ENCODE measurements at regions not wholly inside any gene's neighbourhood (a gene's known extent, or its start where the extent isn't known, plus 50 kb on each side); places are given as distances from the start of the nearest gene placed in this dataset.

GRCh38 chr7:50860598-50860997 lies 77.9 kb upstream of the GRB10 start:
- TF ChIP-seq CTCF (IDR thresholded peaks at IDR 0.05; ENCODE audit: insufficient read depth, low read depth, low read length): no peak
- TF ChIP-seq EZH2 (IDR thresholded peaks at IDR 0.05; ENCODE audit: insufficient read depth, low read length): no peak

GRCh38 chr7:50860174-50860573 lies 77.5 kb upstream of the GRB10 start:
- no peak for TF ChIP-seq CTCF (IDR thresholded peaks at IDR 0.05; ENCODE audit: insufficient read depth, low read depth, low read length)
- peaks cover 6% of the 10 kb centered on the region for H3K9me3 Mint-ChIP-seq (ENCODE audit: unreplicated experiment)

More at GRCh38 chr7:50860598-50860997, 77.9 kb upstream of the GRB10 start:
- Histone ChIP-seq H3K4me1 (ENCODE audit: insufficient read depth, low read length) (no peaks in the 10 kb centered on the region), H3K27ac (ENCODE audit: low read depth, low read length) (no peak overlapping the region), H4K20me1 (ENCODE audit: insufficient read depth, low read length) (no peaks in the 10 kb centered on the region), H3K4me2 (ENCODE audit: low read length) (no peak overlapping the region), H3K79me2 (ENCODE audit: insufficient read depth, low read length) (no peaks in the 10 kb centered on the region), H3K36me3 (ENCODE audit: insufficient read depth, low read length) (no peaks in the 10 kb centered on the region), H3K27me3 (ENCODE audit: insufficient read depth, low read length) (no peaks in the 10 kb centered on the region), H3K9ac (ENCODE audit: low read length) (no peak overlapping the region), H3K4me3 (ENCODE audit: insufficient read depth, low read depth, low read length) (no peak overlapping the region), H3K9me3 (ENCODE audit: insufficient read depth, low read depth, low read length) (no peaks in the 10 kb centered on the region), H2AFZ (ENCODE audit: low read depth, low read length) (no peak overlapping the region)
- peaks cover 6% of the 10 kb centered on the region for H3K9me3 Mint-ChIP-seq (ENCODE audit: unreplicated experiment)
- FAIRE-seq (no peak), DNase-seq (ENCODE audit: low read depth) (no peak)
- peaks cover 4% of the 10 kb centered on the region for H3K36me3 Mint-ChIP-seq (ENCODE audit: low read depth, unreplicated experiment)
- no peak overlapping the region for H3K4me3 Mint-ChIP-seq (ENCODE audit: unreplicated experiment)
- no peak overlapping the region for H3K27ac Mint-ChIP-seq (ENCODE audit: unreplicated experiment)
- H3K27me3 Mint-ChIP-seq (ENCODE audit: low read depth, unreplicated experiment): peaks cover 41% of the 10 kb centered on the region
- H3K4me1 Mint-ChIP-seq (ENCODE audit: low read depth, unreplicated experiment): no peaks in the 10 kb centered on the region

GRCh38 chr7:50858528-50859245 lies 76.0 kb upstream of the GRB10 start:
- H3K79me2 ChIP-seq (ENCODE audit: insufficient read depth, low read length): no peaks in the 10 kb centered on the region
- H3K27me3 ChIP-seq (ENCODE audit: insufficient read depth, low read length): no peaks in the 10 kb centered on the region
- H3K36me3 ChIP-seq (ENCODE audit: insufficient read depth, low read length): no peaks in the 10 kb centered on the region
- H3K27ac ChIP-seq (ENCODE audit: low read depth, low read length): no peak overlapping the region
- Mint-ChIP-seq H3K4me1 (ENCODE audit: low read depth, unreplicated experiment) (no peaks in the 10 kb centered on the region), H3K36me3 (ENCODE audit: low read depth, unreplicated experiment) (peaks cover 4% of the 10 kb centered on the region), H3K27ac (ENCODE audit: unreplicated experiment) (no peak overlapping the region), H3K27me3 (ENCODE audit: low read depth, unreplicated experiment) (peaks cover 48% of the 10 kb centered on the region), H3K9me3 (ENCODE audit: unreplicated experiment) (peaks cover 6% of the 10 kb centered on the region), H3K4me3 (ENCODE audit: unreplicated experiment) (no peak overlapping the region)
- H2AFZ ChIP-seq (ENCODE audit: low read depth, low read length): no peak overlapping the region
- no peak overlapping the region for H3K4me3 ChIP-seq (ENCODE audit: insufficient read depth, low read depth, low read length)
- DNase-seq (ENCODE audit: low read depth) (no peak), FAIRE-seq (no peak)
- no peak overlapping the region for H3K9ac ChIP-seq (ENCODE audit: low read length)
- H3K4me2 ChIP-seq (ENCODE audit: low read length): no peak overlapping the region
- no peaks in the 10 kb centered on the region for H3K4me1 ChIP-seq (ENCODE audit: insufficient read depth, low read length)
- no peaks in the 10 kb centered on the region for H4K20me1 ChIP-seq (ENCODE audit: insufficient read depth, low read length)
- TF ChIP-seq CTCF (IDR thresholded peaks at IDR 0.05; ENCODE audit: insufficient read depth, low read depth, low read length): no peak
- TF ChIP-seq EZH2 (IDR thresholded peaks at IDR 0.05; ENCODE audit: insufficient read depth, low read length): no peak
- no peaks in the 10 kb centered on the region for H3K9me3 ChIP-seq (ENCODE audit: insufficient read depth, low read depth, low read length)

More at GRCh38 chr7:50860174-50860573, 77.5 kb upstream of the GRB10 start:
- H3K4me3 ChIP-seq (ENCODE audit: insufficient read depth, low read depth, low read length): no peak overlapping the region
- Mint-ChIP-seq H3K4me3 (ENCODE audit: unreplicated experiment) (no peak overlapping the region), H3K27ac (ENCODE audit: unreplicated experiment) (no peak overlapping the region), H3K36me3 (ENCODE audit: low read depth, unreplicated experiment) (peaks cover 4% of the 10 kb centered on the region), H3K27me3 (ENCODE audit: low read depth, unreplicated experiment) (peaks cover 45% of the 10 kb centered on the region), H3K4me1 (ENCODE audit: low read depth, unreplicated experiment) (no peaks in the 10 kb centered on the region)
- H3K4me1 ChIP-seq (ENCODE audit: insufficient read depth, low read length): no peaks in the 10 kb centered on the region
- H3K27me3 ChIP-seq (ENCODE audit: insufficient read depth, low read length): no peaks in the 10 kb centered on the region
- no peaks in the 10 kb centered on the region for H3K9me3 ChIP-seq (ENCODE audit: insufficient read depth, low read depth, low read length)
- no peak overlapping the region for H3K4me2 ChIP-seq (ENCODE audit: low read length)
- no peak overlapping the region for H3K27ac ChIP-seq (ENCODE audit: low read depth, low read length)
- no peaks in the 10 kb centered on the region for H3K79me2 ChIP-seq (ENCODE audit: insufficient read depth, low read length)
- no peak overlapping the region for H2AFZ ChIP-seq (ENCODE audit: low read depth, low read length)
- DNase-seq (ENCODE audit: low read depth): no peak
- no peaks in the 10 kb centered on the region for H4K20me1 ChIP-seq (ENCODE audit: insufficient read depth, low read length)
- H3K9ac ChIP-seq (ENCODE audit: low read length): no peak overlapping the region
- H3K36me3 ChIP-seq (ENCODE audit: insufficient read depth, low read length): no peaks in the 10 kb centered on the region
- FAIRE-seq: no peak
